ENCODE measurements at regions not wholly inside any gene's neighbourhood (a gene's known extent, or its start where the extent isn't known, plus 50 kb on each side); places are given as distances from the start of the nearest gene placed in this dataset.

GRCh38 chr5:8239646-8240045, 370.7 kb downstream of the MTRR start:
- H3K36me3 ChIP-seq (ENCODE audit: control insufficient read depth in 4 of 4, insufficient read depth in 4 of 4, low read length in 4 of 4): no peaks in the 10 kb centered on the region
- TF ChIP-seq CTCF (IDR thresholded peaks at IDR 0.05; ENCODE audit: control extremely low read depth, extremely low read depth): no peak
- no peaks in the 10 kb centered on the region for H3K4me1 ChIP-seq (ENCODE audit: control insufficient read depth in 5 of 5, insufficient read depth in 5 of 5, low read length in 5 of 5)
- H3K9ac ChIP-seq (ENCODE audit: insufficient read depth in 1 of 2, low read length in 2 of 2): no peak overlapping the region
- ATAC-seq (ENCODE audit: insufficient read depth, low FRiP score) (no peak), DNase-seq (no peak)
- 69 to 84% methylated on average over 5 of the region's 5 CpGs for WGBS, 2 donors
- H3K4me3 ChIP-seq: no peak overlapping the region
- H3K9me3 ChIP-seq (ENCODE audit: control insufficient read depth in 4 of 4, insufficient read depth in 3 of 4, low read length in 3 of 4): peaks cover 0 to 4% (median 0%) of the 10 kb centered on the region in 4 donors
- H3K27me3 ChIP-seq (ENCODE audit: control insufficient read depth in 3 of 3, insufficient read depth in 3 of 3, low read length in 2 of 3): no peaks in the 10 kb centered on the region
- no peak overlapping the region for H3K27ac ChIP-seq (ENCODE audit: low read depth in 1 of 2, low read length in 1 of 2)

- no peak for DNase-seq
- no peak for TF ChIP-seq CTCF (IDR thresholded peaks at IDR 0.05; ENCODE audit: control extremely low read depth, extremely low read depth)
- H3K27ac ChIP-seq (ENCODE audit: low read depth in 1 of 2, low read length in 1 of 2): no peak overlapping the region
- no peaks in the 10 kb centered on the region for H3K4me1 ChIP-seq (ENCODE audit: control insufficient read depth in 5 of 5, insufficient read depth in 5 of 5, low read length in 5 of 5)
- 0 to 29% methylated on average over 1 of the region's 1 CpG for WGBS, 2 donors
- H3K36me3 ChIP-seq (ENCODE audit: control insufficient read depth in 4 of 4, insufficient read depth in 4 of 4, low read length in 4 of 4): no peaks in the 10 kb centered on the region
- H3K4me3 ChIP-seq: no peak overlapping the region
- no peak for ATAC-seq (ENCODE audit: insufficient read depth, low FRiP score)
- no peaks in the 10 kb centered on the region for H3K27me3 ChIP-seq (ENCODE audit: control insufficient read depth in 3 of 3, insufficient read depth in 3 of 3, low read length in 2 of 3)
- no peak overlapping the region for H3K9ac ChIP-seq (ENCODE audit: insufficient read depth in 1 of 2, low read length in 2 of 2)
- H3K9me3 ChIP-seq (ENCODE audit: control insufficient read depth in 4 of 4, insufficient read depth in 3 of 4, low read length in 3 of 4): peaks cover 0 to 4% (median 0%) of the 10 kb centered on the region in 4 donors
Measured at GRCh38 chr5:8241076-8241475, 372.1 kb downstream of the MTRR start.

GRCh38 chr5:8241558-8241957, 372.6 kb downstream of the MTRR start:
- H3K9ac ChIP-seq (ENCODE audit: insufficient read depth in 1 of 2, low read length in 2 of 2): no peak overlapping the region
- H3K27me3 ChIP-seq (ENCODE audit: control insufficient read depth in 3 of 3, insufficient read depth in 3 of 3, low read length in 2 of 3): no peaks in the 10 kb centered on the region
- H3K9me3 ChIP-seq (ENCODE audit: control insufficient read depth in 4 of 4, insufficient read depth in 3 of 4, low read length in 3 of 4): peaks cover 0 to 4% (median 0%) of the 10 kb centered on the region in 4 donors
- no peak overlapping the region for H3K4me3 ChIP-seq
- DNase-seq (no peak), ATAC-seq (ENCODE audit: insufficient read depth, low FRiP score) (no peak)
- no peak overlapping the region for H3K27ac ChIP-seq (ENCODE audit: low read depth in 1 of 2, low read length in 1 of 2)
- WGBS, 2 donors: 77 to 78% methylated on average over 3 of the region's 3 CpGs
- no peak for TF ChIP-seq CTCF (IDR thresholded peaks at IDR 0.05; ENCODE audit: control extremely low read depth, extremely low read depth)
- H3K36me3 ChIP-seq (ENCODE audit: control insufficient read depth in 4 of 4, insufficient read depth in 4 of 4, low read length in 4 of 4): no peaks in the 10 kb centered on the region
- H3K4me1 ChIP-seq (ENCODE audit: control insufficient read depth in 5 of 5, insufficient read depth in 5 of 5, low read length in 5 of 5): no peaks in the 10 kb centered on the region

Data from lung (tissue), 11 donors.